Suprapubic skin (tissue), 4 donors: ENCODE measurements at regions not wholly inside any gene's neighbourhood (a gene's known extent, or its start where the extent isn't known, plus 50 kb on each side); places are given as distances from the start of the nearest gene placed in this dataset.

Experiments
- DNase-seq, 2 donors: peaks; one replicate each; pipeline ENCODE4 v3.0.0-alpha.2; 2019; ENCODE audit warnings: low spot score in 2 of 2
- H3K27ac ChIP-seq: fragments of 200-600 bp; sonication (generic); one replicate; pipeline ENCODE4 v1.5.1; 2019
- H3K27me3 ChIP-seq: fragments of 200-600 bp; sonication (generic); one replicate; pipeline ENCODE4 v1.5.1; 2019
- H3K36me3 ChIP-seq: fragments of 200-600 bp; sonication (generic); one replicate; pipeline ENCODE4 v1.5.1; 2019
- H3K4me1 ChIP-seq: fragments of 200-600 bp; sonication (generic); one replicate; pipeline ENCODE4 v1.5.1; 2019
- H3K4me3 ChIP-seq: fragments of 200-600 bp; sonication (generic); one replicate; pipeline ENCODE4 v1.5.1; 2019; ENCODE audit warnings: mild to moderate bottlenecking
- H3K9me3 ChIP-seq: fragments of 200-600 bp; sonication (generic); one replicate; pipeline ENCODE4 v1.5.1; 2019
- EP300 ChIP-seq: sonication (generic); formaldehyde crosslinking; IDR thresholded peaks from one replicate; pipeline ENCODE4 v1.6.1; 2017; ENCODE audit warnings: antibody characterized with exemption
- POLR2A ChIP-seq, 2 donors: fragments of 450-650 bp; IDR thresholded peaks; one replicate each; pipeline ENCODE4 v1.6.1; 2017; ENCODE audit warnings: antibody characterized with exemption in 2 of 2, mild to moderate bottlenecking in 2 of 2, moderate library complexity in 2 of 2
- POLR2AphosphoS5 ChIP-seq, 3 donors: sonication (generic); formaldehyde crosslinking; IDR thresholded peaks; one replicate each; pipeline ENCODE4 v1.6.1; 2017; ENCODE audit warnings: antibody characterized with exemption in 3 of 3
- WGBS: methylation state at CpG from one replicate; pipeline ENCODE4 v1.1.5; 2018; 5-methylcytosine and 5-hydroxymethylcytosine counted together
- TF ChIP-seq, protein P1 (sequence below), 2 donors: fragments of 200-600 bp in 1 of 2; fragments of 450-650 bp in 1 of 2; sonication (generic) in 1 of 2; IDR thresholded peaks; one replicate each; pipeline ENCODE4 v1.5.1; 2016 to 2019; ENCODE audit warnings: antibody characterized with exemption in 2 of 2, mild to moderate bottlenecking in 1 of 2, moderate library complexity in 1 of 2

DNA sequence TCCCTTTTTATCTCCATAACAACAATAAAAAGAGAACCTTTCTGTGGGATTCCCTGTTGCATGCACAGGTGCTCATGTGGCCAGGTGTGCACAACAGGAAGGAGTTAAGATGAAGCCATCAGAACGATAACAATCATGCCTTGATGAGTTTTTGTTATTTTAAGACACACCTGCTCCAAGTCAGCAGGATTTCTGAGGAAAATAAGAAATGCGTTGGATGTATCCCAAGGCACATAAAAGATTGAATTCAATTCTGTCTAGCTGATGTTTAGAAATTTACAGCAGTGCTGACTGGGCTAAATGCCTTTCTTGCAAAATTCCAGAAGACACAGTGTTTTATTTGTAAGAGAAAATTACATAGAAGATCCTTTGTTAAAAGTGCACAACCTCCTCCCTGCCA is 1678.2 kb downstream of the ARAP2 start:
- H3K4me3 ChIP-seq = no peak overlapping the region
- no peak for TF ChIP-seq EP300
- TF ChIP-seq POLR2A (IDR thresholded peaks at IDR 0.05) = no peak
- TF ChIP-seq, protein P1, sequence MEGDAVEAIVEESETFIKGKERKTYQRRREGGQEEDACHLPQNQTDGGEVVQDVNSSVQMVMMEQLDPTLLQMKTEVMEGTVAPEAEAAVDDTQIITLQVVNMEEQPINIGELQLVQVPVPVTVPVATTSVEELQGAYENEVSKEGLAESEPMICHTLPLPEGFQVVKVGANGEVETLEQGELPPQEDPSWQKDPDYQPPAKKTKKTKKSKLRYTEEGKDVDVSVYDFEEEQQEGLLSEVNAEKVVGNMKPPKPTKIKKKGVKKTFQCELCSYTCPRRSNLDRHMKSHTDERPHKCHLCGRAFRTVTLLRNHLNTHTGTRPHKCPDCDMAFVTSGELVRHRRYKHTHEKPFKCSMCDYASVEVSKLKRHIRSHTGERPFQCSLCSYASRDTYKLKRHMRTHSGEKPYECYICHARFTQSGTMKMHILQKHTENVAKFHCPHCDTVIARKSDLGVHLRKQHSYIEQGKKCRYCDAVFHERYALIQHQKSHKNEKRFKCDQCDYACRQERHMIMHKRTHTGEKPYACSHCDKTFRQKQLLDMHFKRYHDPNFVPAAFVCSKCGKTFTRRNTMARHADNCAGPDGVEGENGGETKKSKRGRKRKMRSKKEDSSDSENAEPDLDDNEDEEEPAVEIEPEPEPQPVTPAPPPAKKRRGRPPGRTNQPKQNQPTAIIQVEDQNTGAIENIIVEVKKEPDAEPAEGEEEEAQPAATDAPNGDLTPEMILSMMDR (IDR thresholded peaks at IDR 0.05) = no peak
- no peak for TF ChIP-seq POLR2AphosphoS5 (IDR thresholded peaks at IDR 0.05)
- no peaks in the 10 kb centered on the region for H3K36me3 ChIP-seq
- no peaks in the 10 kb centered on the region for H3K4me1 ChIP-seq
- H3K9me3 ChIP-seq = no peaks in the 10 kb centered on the region
- H3K27ac ChIP-seq = no peak overlapping the region
- H3K27me3 ChIP-seq = no peaks in the 10 kb centered on the region
- 32% methylated on average over 2 of the region's 2 CpGs for WGBS
- no peak for DNase-seq

DNA sequence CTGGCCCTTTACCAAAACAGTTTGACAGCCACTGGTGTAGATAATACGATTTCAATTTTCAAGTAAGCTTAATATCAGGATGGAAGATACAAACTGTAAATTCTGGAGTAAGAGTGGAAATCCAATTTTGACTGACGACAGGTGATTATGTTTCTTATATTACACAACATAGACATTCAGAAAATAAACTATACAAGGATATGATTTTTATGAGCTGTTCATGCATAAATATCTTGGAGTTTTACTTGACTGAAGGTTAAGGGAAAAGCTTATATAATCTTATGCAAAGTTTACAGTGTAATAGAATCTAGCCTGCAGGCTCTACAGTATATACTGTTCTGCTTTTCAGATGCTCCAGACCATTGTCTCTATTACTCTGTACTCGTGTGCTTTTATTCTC is 1672.3 kb downstream of the ARAP2 start:
- Histone ChIP-seq H3K9me3 (no peaks in the 10 kb centered on the region), H3K27me3 (no peaks in the 10 kb centered on the region), H3K4me1 (no peaks in the 10 kb centered on the region), H3K36me3 (no peaks in the 10 kb centered on the region), H3K4me3 (no peak overlapping the region), H3K27ac (no peak overlapping the region)
- DNase-seq = no peak
- 71% methylated on average over 3 of the region's 3 CpGs for WGBS
- TF ChIP-seq POLR2AphosphoS5 (IDR thresholded peaks at IDR 0.05) = no peak
- TF ChIP-seq, protein P1 (IDR thresholded peaks at IDR 0.05) = no peak
- no peak for TF ChIP-seq POLR2A (IDR thresholded peaks at IDR 0.05)
- TF ChIP-seq EP300 = no peak

DNA sequence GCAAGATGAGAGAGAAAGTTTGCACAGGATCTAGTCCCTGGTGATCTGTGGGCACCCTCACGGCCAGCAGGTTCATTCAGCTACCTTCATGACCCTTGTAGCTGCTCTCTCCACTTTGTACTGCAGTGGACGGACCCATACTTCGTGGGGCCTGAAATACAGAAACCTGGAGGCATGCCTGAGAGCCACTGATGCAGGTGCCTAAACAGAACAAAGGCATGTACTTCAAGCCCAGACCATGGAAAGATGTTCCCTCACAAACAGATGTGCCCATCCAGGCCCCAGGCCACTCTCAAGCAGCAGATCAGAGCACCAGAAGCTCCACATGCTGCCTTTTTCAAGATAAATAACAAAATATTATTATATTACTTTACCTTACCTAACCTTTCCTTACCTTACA is 1629.0 kb downstream of the ARAP2 start:
- 70% methylated on average over 3 of the region's 3 CpGs for WGBS
- Histone ChIP-seq H3K4me3 (no peak overlapping the region), H3K4me1 (no peaks in the 10 kb centered on the region), H3K9me3 (no peaks in the 10 kb centered on the region), H3K36me3 (no peaks in the 10 kb centered on the region), H3K27me3 (no peaks in the 10 kb centered on the region), H3K27ac (no peak overlapping the region)
- DNase-seq = no peak
- TF ChIP-seq EP300 (no peak), POLR2AphosphoS5 (IDR thresholded peaks at IDR 0.05) (no peak), POLR2A (IDR thresholded peaks at IDR 0.05) (no peak)
- TF ChIP-seq, protein P1 (IDR thresholded peaks at IDR 0.05) = no peak

DNA sequence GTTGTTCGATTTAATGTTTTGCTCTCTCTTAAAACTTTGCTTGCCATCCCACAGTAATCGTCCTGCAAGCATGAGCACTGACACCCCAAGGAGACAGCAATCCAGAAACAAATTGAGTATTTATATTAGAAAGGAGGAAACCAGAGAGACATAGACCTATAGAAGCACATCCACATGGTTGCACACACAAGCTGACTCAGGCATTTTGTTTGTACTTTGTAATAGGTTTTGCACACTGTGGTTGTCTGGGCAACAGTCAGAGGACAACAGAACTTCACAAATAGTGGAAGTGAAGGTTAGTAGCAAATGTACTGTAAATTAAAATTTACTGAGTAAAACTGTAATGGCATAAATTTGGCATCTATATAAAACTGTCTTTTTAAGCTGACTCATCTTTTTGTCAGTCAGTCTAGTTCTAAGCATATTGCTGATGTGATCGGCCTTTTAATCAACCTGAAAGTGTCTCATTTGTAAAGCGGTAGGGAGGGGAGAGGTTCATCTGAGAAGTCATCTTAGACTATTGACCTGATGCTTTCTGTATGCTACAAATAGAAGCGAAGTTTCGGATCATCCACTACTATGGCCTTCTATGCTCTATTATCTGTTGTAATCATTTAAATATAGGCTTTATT is 1624.7 kb downstream of the ARAP2 start:
- no peaks in the 10 kb centered on the region for H3K9me3 ChIP-seq
- DNase-seq = no peak
- no peaks in the 10 kb centered on the region for H3K4me1 ChIP-seq
- H3K27me3 ChIP-seq = no peaks in the 10 kb centered on the region
- 70% methylated on average over 6 of the region's 6 CpGs for WGBS
- H3K36me3 ChIP-seq = no peaks in the 10 kb centered on the region
- no peak overlapping the region for H3K27ac ChIP-seq
- H3K4me3 ChIP-seq = no peak overlapping the region
- no peak for TF ChIP-seq EP300
- no peak for TF ChIP-seq POLR2A (IDR thresholded peaks at IDR 0.05)
- TF ChIP-seq POLR2AphosphoS5 (IDR thresholded peaks at IDR 0.05) = no peak
- TF ChIP-seq, protein P1 (IDR thresholded peaks at IDR 0.05) = no peak

DNA sequence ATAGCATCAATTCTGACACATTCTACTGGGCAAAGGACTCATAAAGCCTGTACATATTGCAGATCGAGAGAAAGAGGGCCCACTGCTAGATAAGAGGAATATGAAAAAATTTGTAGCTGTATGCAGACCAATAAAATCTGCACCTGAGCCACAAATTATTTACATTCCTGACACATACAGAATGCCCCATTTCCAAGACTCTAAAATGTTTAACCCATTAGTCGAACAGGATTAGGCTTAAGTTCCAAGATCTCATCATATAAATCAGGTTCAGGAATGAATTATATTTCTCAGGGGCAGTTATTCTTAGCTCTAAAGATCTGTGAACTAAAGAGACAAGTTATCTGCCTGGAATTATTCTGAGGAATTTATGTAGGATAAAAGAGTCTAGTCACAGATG is 1615.8 kb downstream of the ARAP2 start:
- WGBS = 40% methylated on average over 2 of the region's 2 CpGs
- no peaks in the 10 kb centered on the region for H3K27me3 ChIP-seq
- no peak overlapping the region for H3K4me3 ChIP-seq

More for the DNA sequence above, 1615.8 kb downstream of the ARAP2 start:
- TF ChIP-seq, protein P1 (IDR thresholded peaks at IDR 0.05) = no peak
- TF ChIP-seq POLR2AphosphoS5 (IDR thresholded peaks at IDR 0.05) (no peak), POLR2A (IDR thresholded peaks at IDR 0.05) (no peak)
- Histone ChIP-seq H3K36me3 (no peaks in the 10 kb centered on the region), H3K4me1 (no peaks in the 10 kb centered on the region), H3K27ac (no peak overlapping the region), H3K9me3 (no peaks in the 10 kb centered on the region)
- DNase-seq = no peak
